GM20431 (cell line): ENCODE measurements at regions not wholly inside any gene's neighbourhood (a gene's known extent, or its start where the extent isn't known, plus 50 kb on each side); places are given as distances from the start of the nearest gene placed in this dataset.

Source experiments
- in situ Hi-C: fragments of 300-500 bp; cut with MseI, MboI; formaldehyde crosslinking; loops from one replicate; pipeline ENCODE4 v1.15.0; 2020; ENCODE audit warnings: low sequenced_read_pairs; ENCODE audit not compliant: unreplicated experiment

GRCh38 chr6:97557355-97557754 is 274.3 kb upstream of the MMS22L start:
- in situ Hi-C loops = no loop called here

GRCh38 chr6:97563529-97563928 is 280.5 kb upstream of the MMS22L start:
- in situ Hi-C loops = no loop called here

GRCh38 chr6:97572943-97573342 is 289.9 kb upstream of the MMS22L start:
- in situ Hi-C loops = no loop called here

GRCh38 chr6:97586344-97586743 is 303.3 kb upstream of the MMS22L start:
- in situ Hi-C loops = no loop called here

GRCh38 chr6:97591955-97592354 is 308.9 kb upstream of the MMS22L start:
- in situ Hi-C loops = no loop called here

- in situ Hi-C loops = no loop called here
Observed at GRCh38 chr6:97594844-97595243, 311.8 kb upstream of the MMS22L start.

GRCh38 chr6:97621111-97621510 is 338.1 kb upstream of the MMS22L start:
- in situ Hi-C loops = no loop called here

- in situ Hi-C loops = no loop called here
Observed at GRCh38 chr6:97626671-97627441, 343.8 kb upstream of the MMS22L start.

GRCh38 chr6:97629180-97629579 is 346.2 kb upstream of the MMS22L start:
- in situ Hi-C loops = no loop called here

- in situ Hi-C loops = no loop called here
Observed at GRCh38 chr6:97630604-97631003, 347.6 kb upstream of the MMS22L start.

- in situ Hi-C loops = no loop called here
Observed at GRCh38 chr6:97632341-97632740, 349.3 kb upstream of the MMS22L start.

- in situ Hi-C loops = no loop called here
Observed at GRCh38 chr6:97639702-97640101, 356.7 kb upstream of the MMS22L start.

- in situ Hi-C loops = no loop called here
Observed at GRCh38 chr6:97644353-97644752, 361.3 kb upstream of the MMS22L start.

GRCh38 chr6:97645757-97646156 is 362.7 kb upstream of the MMS22L start:
- in situ Hi-C loops = no loop called here

GRCh38 chr6:97653076-97653475 is 370.1 kb upstream of the MMS22L start:
- in situ Hi-C loops = no loop called here

GRCh38 chr6:97653517-97653916 is 370.5 kb upstream of the MMS22L start:
- in situ Hi-C loops = no loop called here

- in situ Hi-C loops = no loop called here
Observed at GRCh38 chr6:97654674-97655073, 371.7 kb upstream of the MMS22L start.

GRCh38 chr6:97656236-97656635 is 373.2 kb upstream of the MMS22L start:
- in situ Hi-C loops = no loop called here

GRCh38 chr6:97656706-97657350 is 373.8 kb upstream of the MMS22L start:
- in situ Hi-C loops = no loop called here

- in situ Hi-C loops = no loop called here
Observed at GRCh38 chr6:97658090-97658489, 375.1 kb upstream of the MMS22L start.

GRCh38 chr6:97663252-97663651 is 380.2 kb upstream of the MMS22L start:
- in situ Hi-C loops = no loop called here

- in situ Hi-C loops = no loop called here
Observed at GRCh38 chr6:97665446-97665845, 382.4 kb upstream of the MMS22L start.
